ENCODE measurements at regions not wholly inside any gene's neighbourhood (a gene's known extent, or its start where the extent isn't known, plus 50 kb on each side); places are given as distances from the start of the nearest gene placed in this dataset.

DNA sequence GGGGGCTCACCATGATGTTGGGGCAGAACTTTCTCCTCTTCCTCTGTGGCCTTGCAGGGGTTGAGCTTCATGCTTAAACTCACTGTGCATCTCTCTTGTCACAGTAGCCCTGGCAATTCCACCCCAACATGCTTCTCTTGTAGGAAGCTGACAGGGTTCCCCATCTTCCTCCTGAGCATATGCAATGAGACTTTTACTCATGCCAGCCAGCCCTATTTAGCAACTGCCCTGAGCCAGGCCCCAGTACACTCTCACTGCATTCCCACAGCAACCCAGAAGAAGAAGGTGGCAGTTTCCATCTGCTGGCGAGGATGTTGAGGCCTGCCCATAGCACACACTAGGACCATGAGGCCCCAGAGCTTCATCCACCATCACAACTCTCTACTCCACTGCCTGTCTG lies 72.2 kb upstream of the TEX51 start:
- TF ChIP-seq, protein P1, sequence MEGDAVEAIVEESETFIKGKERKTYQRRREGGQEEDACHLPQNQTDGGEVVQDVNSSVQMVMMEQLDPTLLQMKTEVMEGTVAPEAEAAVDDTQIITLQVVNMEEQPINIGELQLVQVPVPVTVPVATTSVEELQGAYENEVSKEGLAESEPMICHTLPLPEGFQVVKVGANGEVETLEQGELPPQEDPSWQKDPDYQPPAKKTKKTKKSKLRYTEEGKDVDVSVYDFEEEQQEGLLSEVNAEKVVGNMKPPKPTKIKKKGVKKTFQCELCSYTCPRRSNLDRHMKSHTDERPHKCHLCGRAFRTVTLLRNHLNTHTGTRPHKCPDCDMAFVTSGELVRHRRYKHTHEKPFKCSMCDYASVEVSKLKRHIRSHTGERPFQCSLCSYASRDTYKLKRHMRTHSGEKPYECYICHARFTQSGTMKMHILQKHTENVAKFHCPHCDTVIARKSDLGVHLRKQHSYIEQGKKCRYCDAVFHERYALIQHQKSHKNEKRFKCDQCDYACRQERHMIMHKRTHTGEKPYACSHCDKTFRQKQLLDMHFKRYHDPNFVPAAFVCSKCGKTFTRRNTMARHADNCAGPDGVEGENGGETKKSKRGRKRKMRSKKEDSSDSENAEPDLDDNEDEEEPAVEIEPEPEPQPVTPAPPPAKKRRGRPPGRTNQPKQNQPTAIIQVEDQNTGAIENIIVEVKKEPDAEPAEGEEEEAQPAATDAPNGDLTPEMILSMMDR (IDR thresholded peaks at IDR 0.05) = no peak
- TF ChIP-seq POLR2A (IDR thresholded peaks at IDR 0.05) = no peak

Measured in right lobe of liver (tissue), 4 donors.